GM23338 (cell line): ENCODE measurements at regions not wholly inside any gene's neighbourhood (a gene's known extent, or its start where the extent isn't known, plus 50 kb on each side); places are given as distances from the start of the nearest gene placed in this dataset.

Experiments
- CREB1 ChIP-seq: fragments of 250-450 bp; sonication (Bioruptor Pico); IDR thresholded peaks from 2 replicates; pipeline ENCODE4 v1.5.0; 2020; ENCODE audit warnings: low read depth, mild to moderate bottlenecking, moderate library complexity
- CTCF ChIP-seq, 2 experiments: fragments of 200-600 bp in 1 of 2; sonication (generic) in 1 of 2; conservative IDR thresholded peaks; 2 replicates each; pipeline versions ENCODE4 v1.5.1 to v1.6.1; 2016 to 2017; ENCODE audit warnings: antibody characterized with exemption in 2 of 2, low read depth in 2 of 2, mild to moderate bottlenecking in 2 of 2, moderate library complexity in 1 of 2
- EZH2 ChIP-seq: fragments of 200-600 bp; sonication (generic); IDR thresholded peaks from one replicate; pipeline ENCODE4 v1.8.0; 2017; ENCODE audit warnings: antibody characterized with exemption, mild to moderate bottlenecking, low read depth; ENCODE audit not compliant: unreplicated experiment
- EZH2phosphoT487 ChIP-seq: fragments of 200-600 bp; sonication (generic); IDR thresholded peaks from one replicate; pipeline ENCODE4 v1.8.1; 2018; ENCODE audit warnings: antibody characterized with exemption; ENCODE audit not compliant: unreplicated experiment
- REST ChIP-seq: IDR thresholded peaks from one replicate; pipeline ENCODE4 v1.6.1; 2018; ENCODE audit warnings: antibody characterized with exemption; ENCODE audit not compliant: unreplicated experiment

GRCh38 chr5:25707093-25707492, 1062.3 kb upstream of the CDH10 start:
- no peak for TF ChIP-seq EZH2
- no peak for TF ChIP-seq CREB1 (CRISPR knock-in tag)
- no peak for TF ChIP-seq CTCF (conservative IDR thresholded peaks at IDR 0.05; ENCODE audit: low read depth in 2 of 2)
- TF ChIP-seq REST: no peak
- TF ChIP-seq EZH2phosphoT487: no peak
